NCI-H2107 treated with DMSO at 0.1 percent for 48 hours (cell line): ENCODE measurements at regions not wholly inside any gene's neighbourhood (a gene's known extent, or its start where the extent isn't known, plus 50 kb on each side); places are given as distances from the start of the nearest gene placed in this dataset.

ENCODE experiments used
- DNase-seq: peaks from one replicate; lab custom pipeline; 2025; ENCODE audit not compliant: unreplicated experiment; lab: John Stamatoyannopoulos, UW

DNA sequence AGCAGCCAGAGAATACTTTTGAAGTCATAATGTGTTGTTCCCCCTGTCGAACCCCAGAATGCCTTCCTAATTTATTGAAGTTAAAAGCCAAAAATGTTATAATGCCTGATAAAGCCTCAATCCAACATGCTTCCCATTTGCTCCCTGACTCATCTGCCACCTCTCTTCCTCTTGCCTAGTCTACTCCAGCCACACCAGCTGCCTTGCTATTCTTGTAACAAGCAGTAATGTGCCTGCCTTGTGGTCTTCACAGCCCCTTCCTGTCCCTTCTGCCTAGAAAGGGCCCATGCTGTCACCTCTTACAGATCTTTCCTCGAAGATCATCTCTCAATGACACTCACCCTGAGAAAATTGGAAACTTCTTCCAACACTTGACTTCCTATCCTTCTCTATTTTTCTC, 231.6 kb upstream of the CDH2 start:
- no peak for DNase-seq

DNA sequence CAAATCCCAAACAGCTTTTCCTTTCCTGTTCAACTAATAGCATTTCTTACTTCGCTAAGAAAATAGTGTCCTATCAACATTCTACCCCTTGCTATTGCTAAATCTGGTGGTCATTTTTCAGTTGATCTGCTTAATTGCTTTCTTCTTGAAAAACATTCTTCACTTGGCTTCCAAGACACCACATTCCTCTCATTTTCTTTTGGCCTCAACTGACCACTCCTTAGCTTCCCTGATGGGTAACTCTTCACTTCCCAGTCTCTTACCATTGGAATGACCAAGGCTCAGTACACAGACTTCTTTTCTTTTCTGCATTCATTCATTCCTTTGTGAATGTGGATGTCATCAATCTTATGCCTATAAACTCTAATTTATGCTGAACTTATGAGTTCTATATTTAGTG, 230.8 kb upstream of the CDH2 start:
- DNase-seq = no peak

DNA sequence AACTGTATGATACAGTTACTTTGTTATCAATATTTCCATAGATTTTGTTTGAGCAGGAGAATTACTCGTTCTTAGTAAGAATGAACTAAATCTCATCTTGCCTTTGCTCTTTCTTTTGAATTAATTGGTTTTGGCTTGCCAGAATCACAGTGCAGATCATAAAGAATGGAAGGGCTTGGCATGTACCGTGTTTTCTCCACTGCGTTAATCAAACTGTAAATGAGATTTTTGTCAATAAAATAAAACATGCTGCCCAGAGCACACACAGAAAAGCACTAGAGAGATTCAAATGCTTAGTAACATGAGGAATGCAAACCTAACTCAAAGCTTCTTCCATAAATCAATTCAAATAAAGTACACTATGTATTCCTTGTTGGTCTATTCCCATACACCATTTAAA, 229.6 kb upstream of the CDH2 start:
- no peak for DNase-seq

DNA sequence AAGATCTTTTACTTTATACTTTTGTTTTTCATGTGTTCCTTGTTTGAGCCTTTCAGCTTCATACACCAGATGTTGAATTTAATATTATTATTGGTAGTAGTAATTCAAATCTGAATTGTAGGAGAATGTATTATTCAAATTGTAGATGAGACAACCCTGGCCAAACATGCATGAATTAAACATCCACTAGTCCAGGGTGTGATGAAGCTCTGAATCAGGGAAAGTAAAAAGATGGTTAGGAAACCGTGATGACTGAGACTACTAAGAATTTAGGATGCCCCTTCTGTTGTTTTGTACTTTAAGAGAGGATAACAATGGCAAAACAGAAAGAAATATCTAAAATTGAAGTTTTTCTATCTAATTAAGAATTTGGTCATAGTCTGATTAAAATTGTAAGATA, 227.8 kb upstream of the CDH2 start:
- no peak for DNase-seq

DNA sequence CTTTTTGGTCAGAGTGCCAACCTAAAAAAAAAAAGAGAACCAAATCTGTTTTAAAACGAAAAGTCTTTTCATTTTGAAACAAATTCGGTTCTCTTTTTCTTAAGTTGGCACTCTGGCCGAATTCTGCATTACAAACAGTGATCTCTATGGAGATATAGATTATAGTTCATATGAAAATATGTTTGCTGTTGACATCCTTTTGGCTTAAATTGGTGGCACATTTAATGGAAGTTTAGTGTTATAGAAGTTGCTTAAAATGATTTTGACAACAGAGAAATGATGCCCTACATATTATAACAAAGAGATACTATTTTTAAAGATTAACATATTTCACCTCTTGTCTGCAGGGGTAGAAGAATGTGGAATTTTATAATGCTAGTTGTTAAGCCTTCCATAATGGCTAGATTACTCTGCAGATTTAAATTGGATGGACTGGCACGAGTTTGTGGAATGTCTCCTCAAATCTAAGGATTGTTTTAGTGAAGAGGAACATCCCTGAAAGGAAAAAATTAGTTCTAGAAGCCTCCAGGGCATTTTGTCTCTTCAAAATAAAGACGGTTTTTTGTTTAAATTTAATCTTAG, 222.9 kb upstream of the CDH2 start:
- no peak for DNase-seq

DNA sequence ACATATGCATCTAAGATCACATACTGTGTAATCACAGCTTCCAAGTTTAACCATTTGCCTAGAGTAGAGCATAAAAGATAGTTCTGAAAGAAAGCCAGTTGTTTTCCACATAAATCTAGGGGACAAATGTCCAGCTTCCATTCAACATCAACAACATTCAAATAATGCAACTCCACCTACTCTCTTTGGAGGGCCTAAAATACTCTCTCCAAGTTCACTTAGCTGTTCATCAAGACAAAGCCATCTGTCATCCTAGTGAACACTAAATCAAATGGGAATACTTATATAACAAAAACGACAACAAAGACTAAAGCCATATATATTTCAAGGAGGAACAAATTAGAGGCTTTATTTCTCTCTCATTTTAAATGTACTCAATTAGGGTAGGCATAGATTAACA, 221.5 kb upstream of the CDH2 start:
- DNase-seq = no peak

DNA sequence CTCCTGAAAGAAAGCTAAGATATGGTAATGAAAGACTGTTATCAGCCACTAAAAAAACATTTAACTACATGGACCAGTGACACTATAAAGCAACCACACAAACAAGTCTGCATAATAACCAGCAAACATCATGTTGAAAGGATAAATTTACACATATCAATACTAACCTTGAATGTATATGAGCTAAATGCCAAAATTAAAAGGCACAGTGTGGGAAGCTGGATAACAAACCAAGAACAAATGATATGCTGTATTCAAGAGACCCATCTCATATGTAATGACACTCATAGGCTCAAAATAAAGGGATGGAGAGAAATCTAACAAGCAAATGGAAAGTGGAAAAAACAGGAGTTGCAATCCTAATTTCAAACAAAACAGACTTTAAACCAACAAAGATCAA, 213.1 kb upstream of the CDH2 start:
- DNase-seq = no peak

DNA sequence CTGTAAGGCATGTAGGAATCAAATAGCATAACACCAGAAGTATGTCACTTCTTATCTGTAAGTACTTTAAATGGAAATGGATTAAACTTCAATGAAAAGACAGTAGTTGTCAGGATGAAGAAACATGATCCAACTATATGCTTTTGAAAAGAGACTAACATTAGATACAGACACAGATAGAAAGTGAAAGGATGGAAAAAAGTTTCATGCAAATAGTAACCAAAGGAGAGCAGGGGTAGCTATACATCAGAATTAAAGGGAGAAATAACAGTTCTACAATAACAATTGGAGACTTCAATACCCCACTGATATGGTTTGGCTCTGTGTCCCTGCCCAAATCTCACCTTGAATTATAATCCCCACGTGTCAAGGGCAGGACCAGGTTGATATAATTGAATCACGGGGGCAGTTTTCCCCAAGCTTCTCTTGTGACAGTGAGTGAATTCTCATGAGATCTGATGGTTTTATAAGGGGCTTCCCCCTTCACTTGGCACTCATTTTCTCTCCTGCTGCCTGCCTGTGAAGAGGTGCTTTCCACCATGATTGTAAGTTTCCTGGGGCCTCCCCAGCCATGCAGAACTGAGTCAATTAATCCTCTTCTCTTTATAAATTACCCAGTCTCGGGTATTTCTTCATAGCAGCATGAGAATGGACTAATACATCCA, 205.4 kb upstream of the CDH2 start:
- DNase-seq = no peak

DNA sequence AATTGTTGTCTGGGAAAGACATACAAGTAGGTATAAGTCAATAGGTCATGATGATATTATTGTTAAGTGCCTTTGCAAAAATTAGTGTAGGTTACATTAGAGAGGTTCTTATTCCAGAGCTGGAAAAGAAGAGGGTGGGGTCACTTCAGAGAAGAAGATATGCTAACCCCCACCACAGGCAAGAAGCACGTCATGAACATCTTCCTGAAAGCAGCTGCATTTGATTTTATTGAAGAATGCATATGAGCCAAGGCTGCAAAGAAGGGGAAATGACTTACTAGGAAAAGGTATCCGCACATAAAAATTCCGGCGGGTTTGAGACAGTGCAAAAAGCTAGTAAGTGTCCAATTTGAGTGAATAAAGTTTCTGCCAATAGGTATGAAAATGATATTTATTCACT, 195.3 kb upstream of the CDH2 start:
- no peak for DNase-seq

DNA sequence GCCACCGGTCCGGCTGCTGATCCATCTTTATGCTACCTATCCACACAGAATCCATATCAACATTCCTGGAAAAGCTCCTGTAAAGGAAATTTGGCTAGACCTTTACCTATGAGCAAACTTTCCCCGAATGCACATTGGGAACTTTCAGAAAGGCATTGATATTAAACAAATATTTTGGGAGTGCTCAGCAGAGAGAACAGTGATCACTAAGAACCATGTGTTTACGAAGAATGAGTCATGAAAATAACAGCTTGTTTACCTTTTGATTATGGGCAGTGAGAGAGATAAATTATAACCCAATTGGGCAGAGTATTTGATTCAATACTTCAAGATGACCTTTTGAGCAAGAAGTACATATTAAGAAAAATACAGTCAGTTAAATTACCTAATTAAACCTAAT, 189.7 kb upstream of the CDH2 start:
- DNase-seq = no peak

DNA sequence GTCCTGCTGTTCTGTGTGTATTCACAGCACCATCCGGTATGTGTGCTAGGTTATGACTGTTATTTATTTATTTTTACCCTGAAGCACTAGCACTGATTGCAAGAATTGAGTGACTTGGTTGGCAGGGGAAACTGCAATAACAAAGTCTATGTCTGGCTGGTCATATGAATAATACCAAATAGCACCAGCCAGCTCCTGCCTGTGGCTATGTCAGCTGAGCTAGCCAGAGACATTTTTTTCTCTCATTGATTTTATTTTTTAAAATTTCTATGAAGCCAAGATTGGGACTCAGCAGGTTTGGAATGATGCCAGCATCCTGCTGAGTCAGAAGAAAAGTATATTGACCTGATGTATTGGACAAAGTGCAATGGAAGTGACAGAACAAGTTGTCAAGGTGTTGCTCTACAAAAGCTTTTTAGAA, 188.5 kb upstream of the CDH2 start:
- DNase-seq = no peak

DNA sequence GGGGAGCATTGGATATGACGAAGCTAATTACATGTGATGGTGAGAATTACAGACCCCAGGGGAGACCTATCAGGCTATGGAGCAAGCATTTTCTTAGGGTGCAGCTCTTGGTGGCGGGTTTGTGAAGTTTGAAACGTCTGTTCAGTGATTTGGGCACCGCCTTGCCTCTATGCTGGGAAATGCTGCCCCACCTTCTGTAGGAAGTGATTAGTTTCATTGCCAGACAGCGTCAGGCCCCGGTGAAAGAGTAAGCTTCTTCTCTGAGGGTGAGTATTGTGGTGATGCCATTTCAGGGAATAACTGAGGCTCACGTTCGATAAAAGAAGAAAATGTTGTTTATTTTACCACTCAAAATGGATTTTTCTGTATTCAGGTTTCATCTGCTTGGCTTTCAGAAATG, 186.2 kb upstream of the CDH2 start:
- no peak for DNase-seq

DNA sequence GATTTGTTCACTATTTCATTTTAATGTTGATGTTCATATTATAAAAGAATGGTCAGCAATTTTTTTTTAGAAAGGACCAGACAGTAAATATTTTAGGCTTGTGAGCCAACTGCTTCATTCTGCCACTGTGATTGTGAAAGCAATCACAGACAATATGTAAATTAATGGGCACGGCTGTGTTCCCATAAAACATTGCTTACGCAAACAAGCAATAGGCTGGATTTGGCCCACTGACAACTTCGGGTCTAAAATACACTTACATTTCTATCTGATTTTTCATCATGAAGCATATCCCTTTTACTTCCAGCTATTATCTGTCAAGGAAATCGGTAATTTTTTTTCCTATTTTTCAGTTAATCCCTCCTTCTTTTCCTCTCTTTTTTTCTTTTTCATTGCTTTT, 182.2 kb upstream of the CDH2 start:
- DNase-seq = no peak

DNA sequence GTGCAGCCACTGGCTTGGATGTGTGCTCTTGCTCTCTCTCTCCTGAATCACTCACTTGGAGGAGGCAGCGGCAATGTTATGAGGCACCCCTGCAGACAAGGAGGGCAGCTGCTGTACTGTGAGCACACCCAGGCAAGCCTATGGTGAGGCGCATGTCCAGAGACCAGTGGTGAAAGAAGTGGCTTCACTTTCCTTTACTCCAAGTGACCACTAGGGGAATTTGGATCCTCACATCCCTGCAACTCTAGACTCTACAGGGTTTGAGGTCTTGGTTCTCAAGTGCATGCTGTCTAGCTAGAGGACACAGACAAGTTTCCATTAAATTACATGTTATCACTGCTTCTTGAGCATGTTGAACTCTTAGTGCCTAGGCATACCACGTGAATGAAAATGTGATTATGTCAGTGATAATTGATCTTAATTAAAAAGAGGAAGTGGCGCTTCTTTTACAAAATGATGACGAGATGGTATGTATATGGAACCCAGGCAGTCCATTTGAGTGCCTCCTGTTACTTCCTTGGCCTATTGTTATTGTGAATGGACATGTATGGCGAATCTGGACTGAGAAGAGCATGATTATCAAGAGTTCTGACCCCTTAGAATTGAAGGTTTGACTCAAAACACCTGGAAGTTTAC, 181.0 kb upstream of the CDH2 start:
- no peak for DNase-seq

DNA sequence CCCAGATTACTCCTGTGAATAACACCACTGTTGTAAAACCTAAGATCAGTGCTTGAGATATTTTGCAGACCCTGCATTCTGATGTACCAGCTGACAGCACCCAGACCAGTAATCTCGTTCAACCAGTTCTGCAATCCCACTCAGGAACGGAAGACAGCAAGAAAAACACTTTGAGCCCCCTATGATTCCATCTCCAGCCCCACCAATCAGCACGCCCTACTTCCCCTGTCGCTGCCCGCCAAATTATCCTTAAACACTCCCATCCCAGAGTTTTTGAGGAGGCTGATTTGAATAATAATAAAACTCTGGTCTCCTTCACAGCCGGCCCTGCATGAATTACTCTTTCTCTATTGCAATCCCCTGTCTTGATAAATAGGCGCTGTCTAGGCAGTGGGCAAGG, 173.9 kb upstream of the CDH2 start:
- DNase-seq = no peak

DNA sequence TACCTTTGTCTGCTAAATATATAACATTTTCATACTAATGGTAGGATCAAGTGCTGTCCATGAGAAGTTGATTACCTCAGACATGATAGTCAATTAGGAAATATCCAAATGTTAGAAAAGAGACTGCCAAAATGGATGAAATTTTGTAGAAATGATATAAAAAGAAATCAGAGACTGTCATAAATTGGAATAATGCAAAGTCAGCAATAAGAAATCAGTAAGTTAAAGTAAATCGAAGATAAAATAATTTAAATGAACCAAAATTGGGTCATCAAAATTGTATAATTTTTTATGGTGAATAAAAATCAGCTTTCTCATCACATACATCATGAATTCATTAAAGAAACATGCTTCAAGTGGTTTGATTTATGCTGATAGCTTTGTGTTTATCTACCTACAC, 165.3 kb upstream of the CDH2 start:
- no peak for DNase-seq

DNA sequence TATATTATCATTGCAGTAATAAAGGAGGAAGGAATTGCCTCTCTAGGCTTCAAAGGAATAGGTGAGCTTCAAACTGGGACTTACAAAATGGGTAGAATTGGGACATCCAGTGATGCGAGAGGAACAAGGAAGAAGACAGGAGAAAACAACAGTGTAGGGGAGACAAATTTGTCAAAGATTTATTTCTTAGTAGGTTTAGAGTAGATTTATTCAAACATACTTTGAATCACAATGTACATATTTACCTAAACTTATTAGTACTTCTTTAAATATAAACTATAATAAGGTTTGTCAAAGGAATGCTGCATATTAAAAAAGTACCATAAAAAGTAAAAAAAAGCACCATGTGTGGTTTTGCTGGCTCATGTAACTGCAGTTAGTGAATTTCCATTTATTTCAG, 161.4 kb upstream of the CDH2 start:
- DNase-seq = no peak

DNA sequence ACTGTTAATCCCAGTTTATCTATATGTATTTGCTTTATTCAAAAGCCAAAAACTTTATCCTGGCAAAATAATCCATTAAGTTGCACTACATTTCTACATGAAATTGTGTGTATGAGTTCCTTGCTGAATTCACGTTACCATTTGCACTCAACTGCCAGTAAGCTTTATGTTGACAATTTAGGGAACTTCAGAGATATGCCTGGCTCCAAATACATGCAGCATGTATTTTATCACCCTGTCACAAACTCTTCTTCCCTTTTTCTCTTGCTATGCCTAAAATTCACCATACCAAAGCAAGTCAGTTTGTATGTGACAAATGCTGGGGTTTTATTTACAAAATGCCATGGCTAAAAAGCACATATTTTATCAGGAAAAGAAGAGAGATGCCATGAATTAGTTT, 157.6 kb upstream of the CDH2 start:
- DNase-seq = no peak

DNA sequence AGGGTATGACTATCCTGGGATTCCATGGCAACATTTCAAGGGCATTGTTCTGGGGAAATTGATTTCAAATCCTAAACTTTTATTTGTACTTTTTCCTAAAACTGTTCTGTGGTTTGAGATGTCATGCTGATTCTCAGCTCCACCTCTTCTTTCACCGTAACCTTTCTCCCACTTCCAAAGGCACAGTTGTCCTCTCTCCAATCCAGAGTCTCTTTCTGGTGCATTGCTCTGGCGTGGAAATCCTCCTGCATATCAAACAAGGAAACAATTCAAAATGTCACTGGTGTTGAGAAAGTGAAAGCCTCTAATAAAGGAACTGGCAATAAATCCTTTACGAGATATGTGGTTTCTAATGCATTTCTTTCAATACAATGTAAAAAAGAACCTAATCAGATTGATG, 155.1 kb upstream of the CDH2 start:
- DNase-seq = no peak

DNA sequence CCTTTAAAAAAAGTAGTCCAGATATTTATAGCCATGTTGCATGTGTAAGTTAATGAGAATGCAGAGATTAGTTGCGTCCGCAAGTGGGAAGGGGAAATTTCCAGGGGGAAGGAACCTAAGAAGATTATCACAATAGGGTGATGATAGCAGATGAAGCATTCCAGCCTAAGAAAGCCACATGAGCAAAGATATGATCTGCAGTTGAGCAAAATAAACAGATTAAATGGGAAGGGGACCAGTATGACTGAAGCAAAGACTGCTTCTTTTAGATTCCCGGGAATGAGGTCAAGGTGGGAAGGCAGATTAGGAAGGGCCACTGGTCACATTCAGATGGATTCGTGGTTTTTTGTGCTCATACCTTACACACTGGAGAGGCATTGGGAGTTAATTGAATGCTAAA, 154.6 kb upstream of the CDH2 start:
- no peak for DNase-seq

DNA sequence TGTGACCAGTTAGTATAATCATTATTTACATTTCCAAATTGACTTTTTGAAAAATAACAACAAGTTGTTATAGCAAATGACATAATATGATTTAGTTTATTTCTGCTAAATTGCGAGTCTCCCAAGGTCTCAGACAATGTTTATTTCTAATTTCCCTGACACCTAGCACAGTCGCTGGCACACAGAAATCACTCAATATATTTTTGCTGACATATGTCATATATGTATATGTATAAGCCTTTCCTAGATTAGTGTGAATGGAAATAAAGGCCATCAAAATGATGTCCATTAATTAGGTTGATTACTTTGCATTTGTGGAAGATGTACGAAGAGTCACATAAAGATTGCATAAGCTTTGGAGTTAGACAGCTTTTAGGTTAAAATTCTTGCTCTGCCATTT, 136.7 kb upstream of the CDH2 start:
- DNase-seq = no peak

DNA sequence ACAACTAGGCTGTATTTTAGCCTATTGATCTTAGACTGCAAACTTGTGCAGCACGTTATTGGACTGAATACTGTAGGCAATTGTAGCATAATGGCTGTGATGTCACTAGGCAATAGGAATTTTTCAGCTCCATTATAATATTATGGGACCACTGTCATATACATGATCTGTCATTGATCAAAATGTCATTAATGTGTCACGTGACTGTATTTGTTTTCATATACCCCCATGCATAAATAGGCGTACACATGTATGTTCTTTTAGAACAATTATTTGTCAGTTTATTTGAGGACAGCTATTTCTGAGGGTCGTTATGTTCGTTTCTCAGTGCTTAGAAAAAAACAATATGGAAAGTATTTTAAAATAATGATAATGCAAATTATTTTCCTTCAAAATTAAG, 111.9 kb upstream of the CDH2 start:
- no peak for DNase-seq

DNA sequence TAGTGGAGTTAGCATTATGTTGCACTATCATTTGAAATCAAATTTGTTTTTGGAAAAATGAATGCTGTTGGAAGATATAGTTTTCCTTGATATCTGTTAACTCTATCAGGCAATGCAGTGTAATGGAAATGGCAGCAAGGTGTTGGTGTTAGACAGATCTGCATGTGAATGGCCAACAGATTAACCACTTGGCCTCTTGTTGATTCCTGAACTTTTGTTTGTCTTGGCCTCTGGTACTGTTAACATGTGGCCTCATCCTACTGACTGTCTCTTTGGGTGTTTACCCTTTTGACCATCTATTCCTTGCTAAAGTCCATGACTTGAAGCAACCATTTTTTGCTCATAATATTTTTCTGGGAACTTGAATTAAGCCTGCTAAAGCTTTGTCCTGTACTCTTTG, 110.2 kb upstream of the CDH2 start:
- DNase-seq = no peak
